ENCODE measurements at regions not wholly inside any gene's neighbourhood (a gene's known extent, or its start where the extent isn't known, plus 50 kb on each side); places are given as distances from the start of the nearest gene placed in this dataset.

GRCh38 chr6:169970306-169970988, 219.0 kb downstream of the ERMARD start:
- TF ChIP-seq POLR2A (IDR thresholded peaks at IDR 0.05; ENCODE audit: low read depth, low read length): no peak
- no peak for TF ChIP-seq CTCF (IDR thresholded peaks at IDR 0.05; ENCODE audit: extremely low read depth in 1 of 2, insufficient read depth in 1 of 2, low read depth in 1 of 2, low read length in 2 of 2)
- TF ChIP-seq MYC (IDR thresholded peaks at IDR 0.05; ENCODE audit: low read depth, low read length): no peak
- no peak for TF ChIP-seq FOS (IDR thresholded peaks at IDR 0.05; ENCODE audit: borderline replicate concordance, insufficient read depth, low read length)
- no peak for TF ChIP-seq POLR2AphosphoS5 (IDR thresholded peaks at IDR 0.05; ENCODE audit: insufficient read depth, low read depth, low read length)
- no peak for TF ChIP-seq GATA2 (IDR thresholded peaks at IDR 0.05; ENCODE audit: insufficient read depth, insufficient read length, low read depth, low read length)
- no peak for TF ChIP-seq EZH2 (IDR thresholded peaks at IDR 0.05; ENCODE audit: borderline replicate concordance, low read depth, low read length, severe bottlenecking)
- TF ChIP-seq MAX (IDR thresholded peaks at IDR 0.05; ENCODE audit: insufficient read depth, insufficient read length): no peak
